ENCODE measurements at regions not wholly inside any gene's neighbourhood (a gene's known extent, or its start where the extent isn't known, plus 50 kb on each side); places are given as distances from the start of the nearest gene placed in this dataset.

- no peaks in the 10 kb centered on the region for H3K79me2 ChIP-seq (ENCODE audit: insufficient read depth, low read depth)
- no peak overlapping the region for H3K27ac ChIP-seq
- no peaks in the 10 kb centered on the region for H4K20me1 ChIP-seq (ENCODE audit: insufficient read depth)
- H3K27me3 ChIP-seq (ENCODE audit: insufficient read depth, low read depth) = no peaks in the 10 kb centered on the region
- no peak overlapping the region for H2AFZ ChIP-seq (ENCODE audit: low read depth)
- H3K4me2 ChIP-seq = no peak overlapping the region; the same call in 1 of the 2 replicates
- no peak for TF ChIP-seq CTCF (conservative IDR thresholded peaks at IDR 0.05; ENCODE audit: low read depth, low read length)
- no peak overlapping the region for H3K9ac ChIP-seq
- no peaks in the 10 kb centered on the region for H3K36me3 ChIP-seq (ENCODE audit: insufficient read depth)
- H3K4me3 ChIP-seq (IDR thresholded peaks at IDR 0.05; ENCODE audit: insufficient read depth, low read depth, low read length) = no peak overlapping the region
- peaks cover 93% of the 10 kb centered on the region for H3K4me1 ChIP-seq (ENCODE audit: low read depth, poor library complexity, severe bottlenecking)
These were observed 111.6 kb upstream of the MAN1A1 start for GRCh38 chr6:119461187-119461586.

GRCh38 chr6:119459207-119459974 lies 109.8 kb upstream of the MAN1A1 start:
- Histone ChIP-seq H3K4me3 (IDR thresholded peaks at IDR 0.05; ENCODE audit: insufficient read depth, low read depth, low read length) (no peak overlapping the region), H3K4me1 (ENCODE audit: low read depth, poor library complexity, severe bottlenecking) (peaks cover 82% of the 10 kb centered on the region), H3K9ac (peak overlapping the region; percentile 28; the same call in 1 of the 2 replicates), H3K36me3 (ENCODE audit: insufficient read depth) (no peaks in the 10 kb centered on the region), H3K27ac (peak overlapping the region; percentile 81), H3K79me2 (ENCODE audit: insufficient read depth, low read depth) (no peaks in the 10 kb centered on the region), H3K4me2 (peak overlapping the region; percentile 68), H3K27me3 (ENCODE audit: insufficient read depth, low read depth) (no peaks in the 10 kb centered on the region), H4K20me1 (ENCODE audit: insufficient read depth) (no peaks in the 10 kb centered on the region), H2AFZ (ENCODE audit: low read depth) (peak overlapping the region; percentile 16; the same call in 1 of the 2 replicates)
- no peak for TF ChIP-seq CTCF (conservative IDR thresholded peaks at IDR 0.05; ENCODE audit: low read depth, low read length)

GRCh38 chr6:119454714-119455113 lies 105.2 kb upstream of the MAN1A1 start:
- Histone ChIP-seq H2AFZ (ENCODE audit: low read depth) (no peak overlapping the region), H3K79me2 (ENCODE audit: insufficient read depth, low read depth) (no peaks in the 10 kb centered on the region), H3K36me3 (ENCODE audit: insufficient read depth) (no peaks in the 10 kb centered on the region), H3K9ac (no peak overlapping the region), H3K27ac (no peak overlapping the region), H4K20me1 (ENCODE audit: insufficient read depth) (no peaks in the 10 kb centered on the region), H3K4me1 (ENCODE audit: low read depth, poor library complexity, severe bottlenecking) (peaks cover 56% of the 10 kb centered on the region), H3K4me3 (IDR thresholded peaks at IDR 0.05; ENCODE audit: insufficient read depth, low read depth, low read length) (no peak overlapping the region), H3K4me2 (no peak overlapping the region), H3K27me3 (ENCODE audit: insufficient read depth, low read depth) (no peaks in the 10 kb centered on the region)
- no peak for TF ChIP-seq CTCF (conservative IDR thresholded peaks at IDR 0.05; ENCODE audit: low read depth, low read length)

- H3K4me2 ChIP-seq = 0 out of 2 replicates have a peak overlapping the region, but pooled peaks have one; percentile 3
- no peak overlapping the region for H3K9ac ChIP-seq
- no peak overlapping the region for H2AFZ ChIP-seq (ENCODE audit: low read depth)
These were observed 104.0 kb upstream of the MAN1A1 start for GRCh38 chr6:119453242-119454200.

More at GRCh38 chr6:119453242-119454200, 104.0 kb upstream of the MAN1A1 start:
- Histone ChIP-seq H3K27ac (no peak overlapping the region), H3K27me3 (ENCODE audit: insufficient read depth, low read depth) (no peaks in the 10 kb centered on the region), H3K4me3 (IDR thresholded peaks at IDR 0.05; ENCODE audit: insufficient read depth, low read depth, low read length) (no peak overlapping the region), H4K20me1 (ENCODE audit: insufficient read depth) (no peaks in the 10 kb centered on the region), H3K79me2 (ENCODE audit: insufficient read depth, low read depth) (no peaks in the 10 kb centered on the region), H3K36me3 (ENCODE audit: insufficient read depth) (no peaks in the 10 kb centered on the region), H3K4me1 (ENCODE audit: low read depth, poor library complexity, severe bottlenecking) (peaks cover 56% of the 10 kb centered on the region)
- TF ChIP-seq CTCF (conservative IDR thresholded peaks at IDR 0.05; ENCODE audit: low read depth, low read length) = no peak

All from KMS-11 (cell line).